ENCODE measurements at regions not wholly inside any gene's neighbourhood (a gene's known extent, or its start where the extent isn't known, plus 50 kb on each side); places are given as distances from the start of the nearest gene placed in this dataset.
"Not testable (repeated sequence)": the region's sequence is repeated elsewhere in the genome, so short reads cannot be mapped to it uniquely, and the experiment has no call there.

- no peak for DNase-seq
Measured at GRCh38 chr2:183465048-183465447, 340.8 kb downstream of the NUP35 start.

- no peak for DNase-seq
Measured at GRCh38 chr2:183474912-183475695, 350.9 kb downstream of the NUP35 start.

GRCh38 chr2:183476490-183476889 lies 352.2 kb downstream of the NUP35 start:
- DNase-seq: no peak

- DNase-seq: no peak
Measured at GRCh38 chr2:183477296-183477695, 353.1 kb downstream of the NUP35 start.

GRCh38 chr2:183478941-183479595 lies 354.8 kb downstream of the NUP35 start:
- not testable (repeated sequence) for DNase-seq

- no peak for DNase-seq
Measured at GRCh38 chr2:183487326-183487725, 363.1 kb downstream of the NUP35 start.

- DNase-seq: no peak
Measured at GRCh38 chr2:183488421-183488820, 364.2 kb downstream of the NUP35 start.

- DNase-seq: no peak
Measured at GRCh38 chr2:183490489-183490888, 366.2 kb downstream of the NUP35 start.

- DNase-seq: no peak
Measured at GRCh38 chr2:183490914-183491313, 366.7 kb downstream of the NUP35 start.

GRCh38 chr2:183493040-183493439 lies 368.8 kb downstream of the NUP35 start:
- no peak for DNase-seq

- no peak for DNase-seq
Measured at GRCh38 chr2:183495079-183495478, 370.8 kb downstream of the NUP35 start.

GRCh38 chr2:183495589-183496267 lies 371.5 kb downstream of the NUP35 start:
- DNase-seq: no peak

GRCh38 chr2:183497861-183498260 lies 373.6 kb downstream of the NUP35 start:
- no peak for DNase-seq

- no peak for DNase-seq
Measured at GRCh38 chr2:183505911-183506310, 381.7 kb downstream of the NUP35 start.

- no peak for DNase-seq
Measured at GRCh38 chr2:183511154-183511553, 386.9 kb downstream of the NUP35 start.

GRCh38 chr2:183519371-183520056 lies 395.3 kb downstream of the NUP35 start:
- no peak for DNase-seq

- DNase-seq: no peak
Measured at GRCh38 chr2:183521911-183522310, 397.7 kb downstream of the NUP35 start.

- no peak for DNase-seq
Measured at GRCh38 chr2:183522489-183523266, 398.4 kb downstream of the NUP35 start.

- DNase-seq: no peak
Measured at GRCh38 chr2:183530333-183530901, 406.2 kb downstream of the NUP35 start.

GRCh38 chr2:183532514-183532913 lies 408.3 kb downstream of the NUP35 start:
- no peak for DNase-seq

- no peak for DNase-seq
Measured at GRCh38 chr2:183533021-183533420, 408.8 kb downstream of the NUP35 start.

- DNase-seq: no peak
Measured at GRCh38 chr2:183536290-183536689, 412.0 kb downstream of the NUP35 start.

Data from kidney glomerular epithelial cell (primary cell).